Lower lobe of right lung (tissue), 2 donors: ENCODE measurements at regions not wholly inside any gene's neighbourhood (a gene's known extent, or its start where the extent isn't known, plus 50 kb on each side); places are given as distances from the start of the nearest gene placed in this dataset.
"Not testable (repeated sequence)": the region's sequence is repeated elsewhere in the genome, so short reads cannot be mapped to it uniquely, and the experiment has no call there.

ENCODE experiments used
- ATAC-seq, 2 donors: fragments of 200-7000 bp; cut with Tn5 transposase; one replicate each; pipeline ENCODE4 v1.9.1; 2020 to 2022; ENCODE audit warnings: mild to moderate bottlenecking in 2 of 2, moderate library complexity in 2 of 2
- DNase-seq: peaks from one replicate; pipeline ENCODE4 v3.0.0-alpha.2; 2020
- H3K27ac ChIP-seq: fragments of 200-600 bp; one replicate; pipeline ENCODE4 v1.8.0; 2022
- H3K27me3 ChIP-seq: fragments of 200-600 bp; one replicate; pipeline ENCODE4 v1.8.0; 2022; ENCODE audit warnings: low read depth
- H3K36me3 ChIP-seq: fragments of 200-600 bp; one replicate; pipeline ENCODE4 v1.8.0; 2022; ENCODE audit warnings: mild to moderate bottlenecking
- H3K4me1 ChIP-seq: fragments of 200-600 bp; one replicate; pipeline ENCODE4 v1.8.0; 2022
- H3K4me3 ChIP-seq: fragments of 200-600 bp; one replicate; pipeline ENCODE4 v1.8.0; 2022; ENCODE audit warnings: mild to moderate bottlenecking
- H3K9me3 ChIP-seq: fragments of 200-600 bp; one replicate; pipeline ENCODE4 v1.8.0; 2022
- intact Hi-C: fragments of 100-400 bp; cut with DNase I; formaldehyde crosslinking; loops from one replicate; pipeline ENCODE4 v1.11.0; 2022
- TF ChIP-seq, protein P1 (sequence below): fragments of 200-600 bp; IDR thresholded peaks from one replicate; pipeline ENCODE4 v1.8.0; 2022; ENCODE audit warnings: antibody characterized with exemption, mild to moderate bottlenecking
- donor health status: DM: no; HTN: yes; CAD: no; lungs with severe emphysema.

DNA sequence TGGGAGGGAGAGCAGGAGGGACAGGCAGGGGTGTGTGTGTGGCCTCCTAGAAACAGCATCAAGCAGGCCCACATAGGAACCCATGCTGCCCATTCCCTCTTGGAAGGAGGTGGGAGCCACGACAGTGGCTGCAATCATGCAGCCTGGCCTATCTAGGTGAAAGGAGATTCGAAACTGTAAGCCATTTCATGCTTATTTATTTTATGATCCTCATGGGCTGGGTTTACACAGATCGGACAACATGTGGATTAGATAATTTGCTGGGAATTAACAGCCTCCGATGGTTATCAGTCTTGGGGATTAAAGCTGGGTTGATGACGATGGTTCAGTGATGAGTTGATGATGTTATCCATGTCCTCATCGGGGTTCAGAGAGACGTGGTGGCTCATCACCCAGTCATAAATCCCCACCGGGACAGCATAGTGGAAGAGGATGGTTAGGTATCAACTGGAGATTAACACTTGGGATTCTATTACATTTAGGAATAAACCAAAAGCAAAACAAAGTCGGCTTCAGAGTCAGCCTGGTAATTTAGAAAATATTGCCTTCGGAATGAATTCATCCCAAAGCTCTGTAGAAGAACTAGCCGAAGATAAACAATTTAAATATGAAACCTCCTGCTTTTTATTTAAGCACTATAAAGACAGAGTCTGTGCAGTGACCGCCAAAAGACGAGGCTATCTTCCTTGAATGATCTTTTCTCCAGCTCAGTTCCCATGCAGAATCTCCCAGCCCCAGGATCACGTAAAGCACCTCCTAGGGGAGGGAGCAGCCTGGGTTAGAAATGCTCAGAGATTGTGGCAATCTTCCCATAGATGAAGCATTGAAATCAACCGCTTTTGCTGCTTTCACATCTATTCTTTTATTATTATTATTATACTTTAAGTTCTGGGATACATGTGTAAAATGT lies 252.8 kb downstream of the FOXD2 start:
- TF ChIP-seq, protein P1, sequence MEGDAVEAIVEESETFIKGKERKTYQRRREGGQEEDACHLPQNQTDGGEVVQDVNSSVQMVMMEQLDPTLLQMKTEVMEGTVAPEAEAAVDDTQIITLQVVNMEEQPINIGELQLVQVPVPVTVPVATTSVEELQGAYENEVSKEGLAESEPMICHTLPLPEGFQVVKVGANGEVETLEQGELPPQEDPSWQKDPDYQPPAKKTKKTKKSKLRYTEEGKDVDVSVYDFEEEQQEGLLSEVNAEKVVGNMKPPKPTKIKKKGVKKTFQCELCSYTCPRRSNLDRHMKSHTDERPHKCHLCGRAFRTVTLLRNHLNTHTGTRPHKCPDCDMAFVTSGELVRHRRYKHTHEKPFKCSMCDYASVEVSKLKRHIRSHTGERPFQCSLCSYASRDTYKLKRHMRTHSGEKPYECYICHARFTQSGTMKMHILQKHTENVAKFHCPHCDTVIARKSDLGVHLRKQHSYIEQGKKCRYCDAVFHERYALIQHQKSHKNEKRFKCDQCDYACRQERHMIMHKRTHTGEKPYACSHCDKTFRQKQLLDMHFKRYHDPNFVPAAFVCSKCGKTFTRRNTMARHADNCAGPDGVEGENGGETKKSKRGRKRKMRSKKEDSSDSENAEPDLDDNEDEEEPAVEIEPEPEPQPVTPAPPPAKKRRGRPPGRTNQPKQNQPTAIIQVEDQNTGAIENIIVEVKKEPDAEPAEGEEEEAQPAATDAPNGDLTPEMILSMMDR: no peak
- intact Hi-C loops: no loop called here
- Histone ChIP-seq H3K9me3 (no peaks in the 10 kb centered on the region), H3K4me3 (no peak overlapping the region), H3K27me3 (peaks cover 10% of the 10 kb centered on the region), H3K4me1 (no peaks in the 10 kb centered on the region), H3K27ac (no peak overlapping the region), H3K36me3 (no peaks in the 10 kb centered on the region)
- DNase-seq (no peak), ATAC-seq (no peak)

DNA sequence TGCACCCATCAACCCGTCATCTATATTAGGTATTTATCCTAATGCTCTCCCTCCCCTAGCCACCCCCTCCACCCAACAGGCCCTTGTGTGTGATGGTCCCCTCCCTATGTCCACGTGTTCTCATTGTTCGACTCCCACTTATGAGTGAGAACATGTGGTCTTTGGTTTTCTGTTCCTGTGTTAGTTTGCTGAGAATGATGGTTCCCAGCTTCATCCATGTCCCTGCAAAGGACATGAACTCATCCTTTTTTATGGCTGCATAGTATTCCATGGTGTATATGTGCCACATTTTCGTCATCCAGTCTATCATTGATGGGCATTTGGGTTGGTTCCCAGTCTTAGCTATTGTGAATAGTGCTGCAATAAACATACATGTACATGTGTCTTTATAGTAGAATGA lies 253.4 kb downstream of the FOXD2 start:
- intact Hi-C loops, H3K4me3 ChIP-seq: not testable (repeated sequence)

DNA sequence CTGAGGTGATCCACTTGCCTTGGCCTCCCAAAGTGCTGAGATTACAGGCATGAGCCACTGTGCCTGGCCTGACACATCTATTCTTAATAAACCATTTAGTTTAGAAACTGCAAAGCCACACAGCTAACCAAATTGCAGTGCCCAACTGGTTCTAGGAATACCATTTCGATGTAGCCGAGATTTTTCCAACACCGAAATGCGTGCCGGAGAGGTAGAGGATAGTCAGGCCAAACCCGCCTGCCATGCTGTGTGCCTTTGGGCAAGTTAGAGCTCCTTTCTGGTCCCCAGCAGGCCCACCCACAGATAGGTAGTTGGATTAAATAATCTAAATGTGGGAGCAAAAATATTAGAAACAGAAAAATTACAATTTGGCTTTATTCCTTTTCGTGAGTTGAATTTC lies 254.4 kb downstream of the FOXD2 start:
- Histone ChIP-seq H3K27me3 (peaks cover 10% of the 10 kb centered on the region), H3K27ac (no peak overlapping the region), H3K4me1 (no peaks in the 10 kb centered on the region), H3K4me3 (no peak overlapping the region), H3K36me3 (no peaks in the 10 kb centered on the region), H3K9me3 (no peaks in the 10 kb centered on the region)
- DNase-seq (no peak), ATAC-seq (no peak)
- TF ChIP-seq, protein P1: no peak
- intact Hi-C loops: no loop called here

More for the DNA sequence above, 253.4 kb downstream of the FOXD2 start:
- H3K36me3 ChIP-seq, DNase-seq, H3K9me3 ChIP-seq, H3K27ac ChIP-seq, ATAC-seq, H3K4me1 ChIP-seq: not testable (repeated sequence)
- H3K27me3 ChIP-seq: peaks cover 10% of the 10 kb centered on the region

DNA sequence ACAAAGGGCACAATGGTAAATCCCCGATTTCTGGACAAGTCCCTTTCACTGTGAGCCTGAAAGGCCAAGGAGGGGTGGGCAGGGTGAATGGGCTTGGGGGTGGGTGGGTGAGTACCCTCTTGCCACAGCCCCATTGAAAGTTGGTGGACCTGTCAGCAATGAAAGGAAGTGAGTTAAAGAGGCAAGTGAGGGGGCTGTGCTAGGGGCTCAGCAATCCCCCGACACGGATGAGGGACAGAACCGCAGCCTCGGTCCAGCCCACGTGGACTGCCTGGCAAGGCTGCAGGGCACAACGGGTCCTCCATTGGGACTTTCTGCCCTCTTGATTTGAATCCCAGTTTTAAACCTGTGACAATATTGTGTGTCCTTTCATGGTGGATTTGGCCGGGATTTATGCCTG lies 255.3 kb downstream of the FOXD2 start:
- peaks cover 5% of the 10 kb centered on the region for H3K27me3 ChIP-seq
- H3K36me3 ChIP-seq: no peaks in the 10 kb centered on the region
- H3K9me3 ChIP-seq: no peaks in the 10 kb centered on the region
- H3K27ac ChIP-seq: no peak overlapping the region
- intact Hi-C loops: no loop called here
- no peak for ATAC-seq
- no peaks in the 10 kb centered on the region for H3K4me1 ChIP-seq
- TF ChIP-seq, protein P1: no peak
- DNase-seq: no peak
- H3K4me3 ChIP-seq: no peak overlapping the region

DNA sequence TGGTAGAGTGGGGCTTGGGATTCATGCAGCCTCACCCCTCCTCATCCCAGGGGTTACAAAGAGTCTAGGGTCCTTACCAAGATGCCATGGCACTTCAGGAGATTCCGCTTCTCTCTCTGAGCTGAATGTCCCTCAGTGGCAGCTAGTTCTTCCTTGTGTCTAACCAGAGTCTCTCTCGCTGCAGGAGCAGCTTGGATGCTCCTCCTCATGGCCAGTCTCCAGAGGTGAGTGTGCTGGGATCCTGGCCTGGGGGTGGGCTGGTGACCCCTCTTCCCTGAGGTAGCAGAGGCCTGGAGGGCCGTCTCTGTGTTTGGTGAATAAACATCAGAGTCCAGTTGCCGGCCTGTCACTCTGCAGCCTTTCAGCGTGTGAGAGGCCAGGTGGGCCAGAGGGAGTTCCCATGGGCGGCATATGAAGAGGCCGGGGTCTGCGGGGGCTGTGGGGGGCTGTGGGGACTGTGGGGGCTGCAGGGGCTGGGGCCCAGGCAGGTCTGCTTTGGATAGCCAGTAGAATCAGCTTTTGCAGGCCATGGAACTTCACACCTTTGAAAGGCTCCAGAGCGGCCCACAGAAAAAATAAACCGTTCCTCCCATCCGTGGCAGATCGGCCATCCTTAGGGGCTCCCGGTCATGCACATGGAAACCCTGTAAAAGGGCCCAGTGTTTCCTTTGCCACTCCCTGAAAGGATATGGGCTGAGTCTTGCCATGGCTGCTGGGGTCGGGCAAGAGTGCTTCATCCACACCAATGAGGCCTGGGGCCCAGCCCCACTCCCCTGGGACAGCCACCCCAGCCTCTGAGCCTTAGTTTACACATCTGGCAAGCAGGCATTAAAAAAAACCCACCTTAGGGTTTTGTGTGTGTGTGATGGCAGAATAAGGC lies 256.4 kb downstream of the FOXD2 start:
- TF ChIP-seq, protein P1: no peak
- Histone ChIP-seq H3K27me3 (no peaks in the 10 kb centered on the region), H3K27ac (no peak overlapping the region), H3K9me3 (no peaks in the 10 kb centered on the region), H3K4me1 (no peaks in the 10 kb centered on the region), H3K4me3 (no peak overlapping the region), H3K36me3 (no peaks in the 10 kb centered on the region)
- no peak for ATAC-seq
- no peak for DNase-seq
- intact Hi-C loops: no loop called here

DNA sequence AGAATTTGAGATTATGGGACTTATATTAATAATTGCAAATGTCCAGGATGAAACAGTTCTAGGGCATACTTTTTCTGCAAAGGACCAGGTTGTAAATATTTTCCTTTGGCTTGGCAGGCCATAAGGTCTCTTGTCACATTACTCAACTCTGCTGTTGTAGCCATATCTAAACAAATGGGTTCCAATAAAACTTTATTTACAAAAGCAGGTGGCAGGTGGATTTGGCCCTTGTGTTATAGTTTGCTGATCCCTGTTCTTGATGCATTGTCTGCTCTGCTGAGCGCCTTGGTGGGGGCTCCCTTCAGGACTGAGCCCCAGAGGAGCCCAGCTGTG lies 258.5 kb downstream of the FOXD2 start:
- no peak overlapping the region for H3K27ac ChIP-seq
- TF ChIP-seq, protein P1: no peak
- H3K27me3 ChIP-seq: no peaks in the 10 kb centered on the region
- H3K4me1 ChIP-seq: no peaks in the 10 kb centered on the region
- DNase-seq (no peak), ATAC-seq (no peak)
- no peaks in the 10 kb centered on the region for H3K9me3 ChIP-seq
- H3K4me3 ChIP-seq: no peak overlapping the region
- H3K36me3 ChIP-seq: no peaks in the 10 kb centered on the region
- intact Hi-C loops: no loop called here
